Fibroblast of villous mesenchyme (primary cell): ENCODE measurements at regions not wholly inside any gene's neighbourhood (a gene's known extent, or its start where the extent isn't known, plus 50 kb on each side); places are given as distances from the start of the nearest gene placed in this dataset.

Source experiments
- DNase-seq: peaks from one replicate; pipeline ENCODE4 v3.0.0-alpha.2; 2010; ENCODE audit warnings: low read depth
- H3K4me3 ChIP-seq: 2 replicates; pipeline ENCODE4 v1.5.1; 2011; ENCODE audit warnings: low read depth, mild to moderate bottlenecking, low read length
- TF ChIP-seq, protein P1 (sequence below): IDR thresholded peaks from 2 replicates; pipeline ENCODE4 v1.5.1; 2012; ENCODE audit warnings: low read depth, mild to moderate bottlenecking, low read length; ENCODE audit not compliant: insufficient read depth

DNA sequence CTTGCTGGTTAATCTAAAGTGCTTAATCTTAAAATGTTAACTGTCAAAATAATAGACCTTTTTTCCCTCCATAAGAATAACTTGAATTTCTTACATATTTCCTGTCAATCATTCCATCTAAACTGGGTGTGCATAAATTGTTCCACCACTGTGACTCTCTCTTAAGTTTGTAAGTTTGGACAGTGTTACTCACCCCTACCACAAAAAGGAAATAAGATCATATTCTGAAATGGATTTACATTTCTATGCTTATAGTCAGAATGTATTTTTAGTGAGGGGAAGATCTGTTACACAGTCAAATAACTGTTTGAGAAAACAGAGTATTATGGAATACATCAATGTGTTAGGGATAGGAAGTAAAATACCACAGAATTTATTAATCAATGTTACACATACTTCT is 109.6 kb upstream of the DPYD start:
- TF ChIP-seq, protein P1, sequence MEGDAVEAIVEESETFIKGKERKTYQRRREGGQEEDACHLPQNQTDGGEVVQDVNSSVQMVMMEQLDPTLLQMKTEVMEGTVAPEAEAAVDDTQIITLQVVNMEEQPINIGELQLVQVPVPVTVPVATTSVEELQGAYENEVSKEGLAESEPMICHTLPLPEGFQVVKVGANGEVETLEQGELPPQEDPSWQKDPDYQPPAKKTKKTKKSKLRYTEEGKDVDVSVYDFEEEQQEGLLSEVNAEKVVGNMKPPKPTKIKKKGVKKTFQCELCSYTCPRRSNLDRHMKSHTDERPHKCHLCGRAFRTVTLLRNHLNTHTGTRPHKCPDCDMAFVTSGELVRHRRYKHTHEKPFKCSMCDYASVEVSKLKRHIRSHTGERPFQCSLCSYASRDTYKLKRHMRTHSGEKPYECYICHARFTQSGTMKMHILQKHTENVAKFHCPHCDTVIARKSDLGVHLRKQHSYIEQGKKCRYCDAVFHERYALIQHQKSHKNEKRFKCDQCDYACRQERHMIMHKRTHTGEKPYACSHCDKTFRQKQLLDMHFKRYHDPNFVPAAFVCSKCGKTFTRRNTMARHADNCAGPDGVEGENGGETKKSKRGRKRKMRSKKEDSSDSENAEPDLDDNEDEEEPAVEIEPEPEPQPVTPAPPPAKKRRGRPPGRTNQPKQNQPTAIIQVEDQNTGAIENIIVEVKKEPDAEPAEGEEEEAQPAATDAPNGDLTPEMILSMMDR, result no peak
- no peak overlapping the region for H3K4me3 ChIP-seq
- DNase-seq, result no peak

DNA sequence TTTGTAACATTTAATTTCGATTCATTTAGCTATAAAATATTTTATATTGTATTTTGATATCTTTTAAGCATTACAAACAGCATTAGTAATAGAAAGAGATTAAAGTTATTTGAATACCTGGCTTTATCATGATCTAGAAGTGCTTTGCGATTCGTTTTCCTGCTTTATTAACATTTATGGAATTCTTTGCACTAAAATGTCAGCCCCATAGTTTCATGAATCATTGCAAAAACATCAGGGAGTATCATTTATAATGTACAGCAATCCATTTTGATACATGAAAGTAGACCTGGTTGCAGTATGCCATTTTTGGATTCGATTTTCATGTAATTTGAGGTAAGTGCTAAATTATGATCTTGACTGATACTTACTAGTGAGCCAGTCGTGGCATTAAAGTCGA is 108.0 kb upstream of the DPYD start:
- TF ChIP-seq, protein P1, result no peak
- no peak overlapping the region for H3K4me3 ChIP-seq
- DNase-seq, result no peak

DNA sequence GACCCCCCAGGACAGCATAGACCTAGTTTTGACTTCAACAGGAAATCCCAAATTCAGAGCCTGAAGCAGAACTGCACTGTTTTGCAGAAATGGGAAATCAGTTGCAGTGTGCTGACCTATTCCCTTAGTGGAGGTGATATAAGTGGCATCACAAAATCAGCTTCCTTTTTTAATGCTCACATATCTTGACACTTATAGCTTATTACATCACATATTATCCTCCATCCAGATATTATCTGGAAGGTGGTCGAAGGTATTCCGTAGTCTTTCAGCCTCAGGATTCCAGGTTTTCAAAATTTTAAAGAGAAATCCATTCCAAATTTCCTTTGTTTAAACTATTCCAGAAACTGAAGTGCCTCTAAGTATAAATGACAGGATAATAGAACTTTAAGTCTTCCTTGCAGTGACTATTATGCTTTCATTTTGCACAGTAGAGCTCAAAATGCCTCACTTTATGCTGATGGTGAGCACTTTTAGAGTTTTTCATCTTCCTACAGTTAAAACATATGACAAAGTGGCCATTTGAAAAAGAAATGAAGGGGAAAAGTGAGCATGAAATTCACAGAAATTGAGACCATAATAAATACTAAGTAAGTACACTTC is 106.4 kb upstream of the DPYD start:
- TF ChIP-seq, protein P1, result no peak
- no peak for DNase-seq
- H3K4me3 ChIP-seq, result no peak overlapping the region

DNA sequence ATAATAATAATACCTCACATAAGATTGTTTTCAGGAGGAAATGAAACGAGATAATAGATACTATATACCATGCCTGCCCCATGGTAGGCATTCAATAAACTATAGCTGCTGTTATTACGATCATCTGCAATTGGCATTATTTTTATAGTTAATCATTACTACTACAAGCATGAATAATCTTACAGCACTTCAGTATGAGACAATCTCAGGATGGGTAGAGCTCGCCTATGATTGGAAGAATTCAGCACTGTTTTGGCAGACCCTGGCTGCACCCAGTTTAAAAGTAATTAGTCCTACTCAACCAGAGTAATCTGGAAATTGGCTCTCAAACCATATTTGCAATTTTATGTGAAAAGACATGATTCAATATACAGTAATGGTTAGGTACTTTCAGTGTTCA is 105.0 kb upstream of the DPYD start:
- TF ChIP-seq, protein P1, result no peak
- no peak overlapping the region for H3K4me3 ChIP-seq

DNA sequence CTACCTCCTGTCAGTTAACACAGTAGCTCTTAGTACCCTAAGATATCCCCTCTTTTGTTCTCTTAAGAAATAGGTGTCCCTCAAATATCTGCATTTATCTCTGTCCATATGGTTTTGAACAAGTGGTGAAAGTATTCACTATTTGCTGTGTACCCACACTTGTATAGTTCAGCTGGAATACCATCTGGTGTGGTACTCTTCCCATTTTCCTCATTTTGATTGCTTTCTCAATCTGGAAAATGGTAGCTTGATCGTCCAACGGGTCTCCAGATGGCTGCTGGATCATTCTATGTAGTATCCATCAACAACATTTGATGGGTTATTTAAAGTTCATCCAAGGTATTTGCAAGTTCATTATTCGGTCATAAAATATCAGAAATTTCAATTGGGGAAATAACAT is 100.3 kb upstream of the DPYD start:
- TF ChIP-seq, protein P1, result no peak
- DNase-seq, result no peak

More for the DNA sequence above, 105.0 kb upstream of the DPYD start:
- no peak for DNase-seq

DNA sequence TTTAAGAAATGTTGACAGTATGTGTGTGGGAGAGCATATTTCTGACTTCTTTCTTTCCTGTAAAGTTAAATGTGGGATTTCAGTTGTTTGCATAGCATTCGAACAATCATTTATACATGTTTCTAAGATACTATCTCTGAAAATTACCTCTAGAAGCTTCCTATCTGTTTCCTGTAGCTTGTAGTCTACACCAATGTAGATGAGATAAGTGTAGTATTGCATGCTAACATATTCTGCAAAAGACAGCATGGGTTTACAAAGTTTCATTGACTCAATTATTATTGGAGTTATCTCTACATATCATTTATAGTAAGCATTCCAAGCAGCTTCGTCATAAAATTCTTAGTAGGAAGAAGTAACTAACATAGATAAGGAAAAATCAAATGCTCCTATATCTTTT is 98.9 kb upstream of the DPYD start:
- H3K4me3 ChIP-seq, result no peak overlapping the region
- TF ChIP-seq, protein P1, result no peak
- no peak for DNase-seq

More for the DNA sequence above, 100.3 kb upstream of the DPYD start:
- H3K4me3 ChIP-seq, result no peak overlapping the region

DNA sequence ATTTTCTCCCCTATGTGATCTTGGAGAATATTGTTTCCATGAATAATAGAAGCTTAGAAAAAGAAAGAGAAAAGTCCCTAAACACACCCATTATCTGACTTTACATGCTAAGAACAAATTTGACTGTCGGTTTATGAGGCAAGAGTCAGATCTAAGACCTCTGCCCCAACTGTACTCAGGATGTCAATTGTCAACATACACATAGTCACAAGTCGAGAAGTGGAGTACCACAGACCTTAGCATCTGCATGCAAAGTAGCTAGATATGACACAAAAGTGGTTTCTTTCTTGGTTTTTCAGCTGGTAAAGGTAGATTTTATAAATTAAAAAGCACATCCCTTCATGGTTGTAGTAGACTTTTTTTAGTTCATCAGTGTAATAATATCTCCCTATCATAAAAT is 97.2 kb upstream of the DPYD start:
- H3K4me3 ChIP-seq, result no peak overlapping the region
- no peak for DNase-seq
- TF ChIP-seq, protein P1, result no peak
